Neural progenitor cell (in vitro differentiated cells): ENCODE measurements at regions not wholly inside any gene's neighbourhood (a gene's known extent, or its start where the extent isn't known, plus 50 kb on each side); places are given as distances from the start of the nearest gene placed in this dataset.

Experiments
- EZH2 ChIP-seq: fragments of 200-600 bp; sonication (generic); IDR thresholded peaks from 2 replicates; pipeline ENCODE4 v1.6.1; 2017; ENCODE audit warnings: antibody characterized with exemption, mild to moderate bottlenecking, moderate library complexity
- TF ChIP-seq, protein P1 (sequence below): fragments of 200-600 bp; sonication (generic); IDR thresholded peaks from 2 replicates; pipeline ENCODE4 v1.5.1; 2017; ENCODE audit warnings: antibody characterized with exemption, mild to moderate bottlenecking

DNA sequence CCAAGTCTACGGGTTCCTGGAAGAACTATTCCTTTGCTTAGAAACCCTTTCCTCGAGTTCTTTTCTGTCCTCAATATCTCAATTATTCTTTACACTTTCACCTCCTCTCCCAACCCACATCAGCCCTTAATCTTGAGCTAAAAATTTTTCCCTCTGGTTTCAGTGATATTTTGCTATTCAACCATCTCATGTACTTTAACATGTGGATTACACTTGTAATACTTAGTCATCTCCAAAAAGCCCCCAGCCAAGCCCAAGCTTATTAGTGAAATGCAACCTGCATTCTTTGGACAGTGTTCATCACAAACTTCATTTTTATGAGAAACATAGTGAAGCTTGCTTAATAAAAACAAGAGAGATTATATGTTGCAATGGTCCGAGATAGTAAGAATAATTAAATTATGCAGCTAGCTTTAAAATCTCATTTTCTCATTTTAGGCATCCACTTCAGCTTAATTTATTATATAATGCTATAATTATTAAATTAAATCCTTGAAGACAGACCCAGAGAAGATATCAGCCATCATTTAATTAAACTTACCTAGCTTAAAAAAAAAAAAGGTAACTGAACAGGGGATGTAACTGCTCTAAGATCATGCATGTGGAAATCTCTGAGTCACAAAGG is 534.5 kb upstream of the TBL1XR1 start:
- no peak for TF ChIP-seq EZH2
- TF ChIP-seq, protein P1, sequence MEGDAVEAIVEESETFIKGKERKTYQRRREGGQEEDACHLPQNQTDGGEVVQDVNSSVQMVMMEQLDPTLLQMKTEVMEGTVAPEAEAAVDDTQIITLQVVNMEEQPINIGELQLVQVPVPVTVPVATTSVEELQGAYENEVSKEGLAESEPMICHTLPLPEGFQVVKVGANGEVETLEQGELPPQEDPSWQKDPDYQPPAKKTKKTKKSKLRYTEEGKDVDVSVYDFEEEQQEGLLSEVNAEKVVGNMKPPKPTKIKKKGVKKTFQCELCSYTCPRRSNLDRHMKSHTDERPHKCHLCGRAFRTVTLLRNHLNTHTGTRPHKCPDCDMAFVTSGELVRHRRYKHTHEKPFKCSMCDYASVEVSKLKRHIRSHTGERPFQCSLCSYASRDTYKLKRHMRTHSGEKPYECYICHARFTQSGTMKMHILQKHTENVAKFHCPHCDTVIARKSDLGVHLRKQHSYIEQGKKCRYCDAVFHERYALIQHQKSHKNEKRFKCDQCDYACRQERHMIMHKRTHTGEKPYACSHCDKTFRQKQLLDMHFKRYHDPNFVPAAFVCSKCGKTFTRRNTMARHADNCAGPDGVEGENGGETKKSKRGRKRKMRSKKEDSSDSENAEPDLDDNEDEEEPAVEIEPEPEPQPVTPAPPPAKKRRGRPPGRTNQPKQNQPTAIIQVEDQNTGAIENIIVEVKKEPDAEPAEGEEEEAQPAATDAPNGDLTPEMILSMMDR: no peak
